HCT116 (cell line): ENCODE measurements at regions not wholly inside any gene's neighbourhood (a gene's known extent, or its start where the extent isn't known, plus 50 kb on each side); places are given as distances from the start of the nearest gene placed in this dataset.

Source experiments
- ATAC-seq: fragments of 200-7000 bp; cut with Tn5 transposase; 2 replicates; pipeline ENCODE4 v1.9.1; 2020; ENCODE audit warnings: mild to moderate bottlenecking, moderate library complexity
- BruUV-seq: library from RNA; stranded (reverse); fragments of 400-500 nt; replicated peaks from 2 replicates; lab custom pipeline; 2021; lab: Mats Ljungman, UMichigan
- CTCF ChIA-PET: fragments of 300-600 bp; sonication (Branson Sonifier 250); formaldehyde crosslinking; loops from one replicate; lab custom pipeline; 2021; ENCODE audit warnings: antibody characterized with exemption; lab: Charles Lee
- POLR2A ChIA-PET: fragments of 300-600, 350-600 bp; sonication (Branson Sonifier 250); formaldehyde crosslinking; loops from one replicate; lab custom pipeline; 2021; ENCODE audit warnings: antibody characterized with exemption; lab: Charles Lee
- RAD21 ChIA-PET, 2 experiments: fragments of 300-600 bp; sonication (Branson Sonifier 250); formaldehyde crosslinking; loops; one replicate each; lab custom pipeline; 2023; ENCODE audit warnings: low total read pairs in 2 of 2; ENCODE audit not compliant: uncharacterized antibody in 2 of 2, unreplicated experiment in 2 of 2, low non-redundant PET in 1 of 2; lab: Charles Lee
- DNase-seq: peaks from one replicate; pipeline ENCODE4 v3.0.0-alpha.2; 2010; ENCODE audit warnings: low read depth, low spot score
- H2AFZ ChIP-seq: fragments of 200-600 bp; shearing (Covaris generic), sonication (generic); 2 replicates; pipeline ENCODE4 v1.6.1; 2017; ENCODE audit warnings: low read depth, mixed run types, mixed read lengths, antibody characterized with exemption, low read length; ENCODE audit not compliant: poor library complexity, severe bottlenecking
- H3K27ac ChIP-seq: 2 replicates; pipeline ENCODE4 v1.5.1; 2012; ENCODE audit warnings: low read depth, low read length
- H3K27me3 ChIP-seq: fragments of 200-600 bp; sonication (generic); 2 replicates; pipeline ENCODE4 v1.6.1; 2016; ENCODE audit warnings: mixed run types, low read length, mixed read lengths; ENCODE audit not compliant: insufficient read depth
- H3K36me3 ChIP-seq, 2 experiments: fragments of 200-500 bp in 1 of 2; fragments of 200-600 bp in 1 of 2; sonication (Bioruptor generic) in 1 of 2; sonication (generic) in 1 of 2; 2 replicates each; pipeline versions ENCODE4 v1.5.1 to v1.6.1; 2014 to 2016; ENCODE audit warnings: low read length in 2 of 2, inconsistent platforms in 1 of 2, mixed read lengths in 1 of 2, mixed run types in 1 of 2; ENCODE audit not compliant: insufficient read depth in 2 of 2, control insufficient read depth in 1 of 2
- H3K4me1 ChIP-seq, 2 experiments: fragments of 200-600 bp in 1 of 2; sonication (generic) in 1 of 2; 2 replicates each; pipeline versions ENCODE4 v1.5.1 to v1.6.1; 2012 to 2017; ENCODE audit warnings: low read length in 2 of 2, inconsistent platforms in 1 of 2, mild to moderate bottlenecking in 1 of 2, mixed read lengths in 1 of 2, mixed run types in 1 of 2, moderate library complexity in 1 of 2; ENCODE audit not compliant: insufficient read depth in 2 of 2, control insufficient read depth in 1 of 2
- H3K4me2 ChIP-seq: fragments of 200-600 bp; sonication (generic); 2 replicates; pipeline ENCODE4 v1.6.1; 2017; ENCODE audit warnings: mixed run types, low read length, mixed read lengths
- H3K4me3 ChIP-seq, 2 experiments: fragments of 200-600 bp in 1 of 2; sonication (generic) in 1 of 2; replicated peaks in 1 of 2; 2 replicates each; pipeline ENCODE4 v1.5.1; 2011 to 2016; ENCODE audit warnings: low read length in 2 of 2, control low read depth in 1 of 2, low read depth in 1 of 2, mild to moderate bottlenecking in 1 of 2, mixed read lengths in 1 of 2, mixed run types in 1 of 2
- H3K79me2 ChIP-seq: fragments of 200-600 bp; sonication (generic); 2 replicates; pipeline ENCODE4 v1.6.1; 2017; ENCODE audit warnings: mild to moderate bottlenecking, mixed run types, low read length, moderate library complexity, mixed read lengths; ENCODE audit not compliant: insufficient read depth
- H3K9ac ChIP-seq: fragments of 200-600 bp; sonication (generic); 2 replicates; pipeline ENCODE4 v1.6.1; 2016; ENCODE audit warnings: low read length, mixed read lengths
- H3K9me2 ChIP-seq: fragments of 200-600 bp; sonication (generic), shearing (Covaris generic); 2 replicates; pipeline ENCODE4 v1.6.1; 2017; ENCODE audit warnings: mixed run types, mild to moderate bottlenecking, moderate library complexity; ENCODE audit not compliant: insufficient read depth
- H3K9me3 ChIP-seq, 2 experiments: fragments of 200-500 bp in 1 of 2; fragments of 200-600 bp in 1 of 2; sonication (Bioruptor generic) in 1 of 2; sonication (generic) in 1 of 2; 2 replicates each; pipeline ENCODE4 v1.6.1; 2014 to 2017; ENCODE audit warnings: low read length in 2 of 2, mixed read lengths in 2 of 2, inconsistent platforms in 1 of 2, low read depth in 1 of 2, mild to moderate bottlenecking in 1 of 2, mixed run types in 1 of 2, moderate library complexity in 1 of 2; ENCODE audit not compliant: control insufficient read depth in 1 of 2, insufficient read depth in 1 of 2
- H4K20me1 ChIP-seq: fragments of 200-600 bp; sonication (generic), shearing (Covaris generic); 2 replicates; pipeline ENCODE4 v1.6.1; 2017; ENCODE audit warnings: mixed run types, mild to moderate bottlenecking, moderate library complexity; ENCODE audit not compliant: insufficient read depth
- CBX3 ChIP-seq: IDR thresholded peaks from 2 replicates; pipeline ENCODE4 v1.6.1; 2012; ENCODE audit warnings: low read depth
- ELF1 ChIP-seq: IDR thresholded peaks from 2 replicates; pipeline ENCODE4 v1.6.1; 2012; ENCODE audit warnings: low read depth, borderline replicate concordance
- EZH2 ChIP-seq: fragments of 200-600 bp; sonication (generic); IDR thresholded peaks from 2 replicates; pipeline ENCODE4 v1.6.1; 2017; ENCODE audit warnings: antibody characterized with exemption, mixed run types
- EZH2phosphoT487 ChIP-seq: fragments of 200-600 bp; IDR thresholded peaks from 2 replicates; pipeline ENCODE4 v1.6.1; 2018; ENCODE audit warnings: antibody characterized with exemption, borderline replicate concordance
- JUND ChIP-seq: IDR thresholded peaks from 2 replicates; pipeline ENCODE4 v1.6.1; 2012
- POLR2A ChIP-seq: IDR thresholded peaks from 2 replicates; pipeline ENCODE4 v1.7.0; 2011; ENCODE audit warnings: borderline replicate concordance; ENCODE audit not compliant: insufficient read depth, insufficient read length; ENCODE audit errors: extremely low read depth
- POLR2AphosphoS5 ChIP-seq: IDR thresholded peaks from 2 replicates; pipeline ENCODE4 v1.6.1; 2011; ENCODE audit warnings: mild to moderate bottlenecking, low read depth, low read length, moderate library complexity
- RAD21 ChIP-seq: IDR thresholded peaks from 2 replicates; pipeline ENCODE4 v1.6.1; 2012; ENCODE audit warnings: low read depth, mild to moderate bottlenecking
- SIN3A ChIP-seq: IDR thresholded peaks from 2 replicates; pipeline ENCODE4 v1.6.1; 2012; ENCODE audit warnings: low read depth
- SP1 ChIP-seq: IDR thresholded peaks from 2 replicates; pipeline ENCODE4 v1.6.1; 2012; ENCODE audit warnings: low read depth
- TCF7L2 ChIP-seq: IDR thresholded peaks from 2 replicates; pipeline ENCODE4 v1.7.0; 2011; ENCODE audit warnings: borderline replicate concordance, inconsistent platforms; ENCODE audit not compliant: insufficient read depth, insufficient read length; ENCODE audit errors: extremely low read depth
- YY1 ChIP-seq: IDR thresholded peaks from 2 replicates; pipeline ENCODE4 v1.6.1; 2011; ENCODE audit warnings: low read length, low read depth, moderate library complexity, mild to moderate bottlenecking; ENCODE audit not compliant: insufficient replicate concordance; ENCODE audit errors: extremely low read depth
- ZFX ChIP-seq: fragments of 450-650 bp; IDR thresholded peaks from 2 replicates; pipeline ENCODE4 v1.6.1; 2017
- ZNF274 ChIP-seq: fragments of 200-500 bp; sonication (Bioruptor generic); IDR thresholded peaks from 2 replicates; pipeline ENCODE4 v1.6.1; 2014; ENCODE audit warnings: mild to moderate bottlenecking, low read depth, low read length, inconsistent platforms
- intact Hi-C: fragments of 100-400 bp; cut with micrococcal nuclease; formaldehyde crosslinking; loops from 2 replicates; pipeline ENCODE4 v1.10.0; 2022
- TF ChIP-seq, protein P1 (sequence below): IDR thresholded peaks from 2 replicates; pipeline ENCODE4 v1.6.1; 2012
- TF ChIP-seq, protein P2 (sequence below): IDR thresholded peaks from 2 replicates; pipeline ENCODE4 v1.6.1; 2012
- TF ChIP-seq, protein P3 (sequence below): IDR thresholded peaks from 2 replicates; pipeline ENCODE4 v1.6.1; 2012; ENCODE audit warnings: low read depth

DNA sequence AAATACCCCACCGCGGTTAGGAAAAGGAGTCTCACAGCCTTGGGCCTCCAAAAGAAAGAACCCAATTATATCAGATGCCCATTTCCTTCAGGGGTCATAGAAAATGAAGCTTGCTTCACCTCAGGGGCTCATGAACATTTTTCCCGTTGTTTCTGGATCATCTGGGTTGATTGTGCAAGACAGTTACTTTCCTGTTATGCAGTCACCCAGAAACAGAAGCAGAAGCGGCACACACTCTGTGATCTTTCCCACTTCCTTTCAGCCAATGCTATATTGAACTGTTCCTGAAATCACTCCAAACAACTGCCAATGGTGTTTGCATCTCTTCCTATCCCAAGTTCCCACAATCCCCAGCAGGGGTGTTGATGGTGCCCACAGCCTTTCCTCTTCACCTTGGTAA lies 295.6 kb upstream of the RASGRP1 start:
- no peaks in the 10 kb centered on the region for H3K9me3 ChIP-seq
- ATAC-seq (no peak), DNase-seq (no peak)
- ChIA-PET POLR2A (no interaction called here), RAD21 (no interaction called here), CTCF (no interaction called here)
- no peaks in the 10 kb centered on the region for H4K20me1 ChIP-seq
- intact Hi-C loops = no loop called here
- H3K27ac ChIP-seq = no peak overlapping the region
- H3K9me2 ChIP-seq = no peaks in the 10 kb centered on the region
- no peaks in the 10 kb centered on the region for H3K79me2 ChIP-seq
- H3K27me3 ChIP-seq = peaks cover 6% of the 10 kb centered on the region; the same call in 1 of the 2 replicates
- no TSS peak for BruUV-seq
- H3K9ac ChIP-seq = no peak overlapping the region
- no peaks in the 10 kb centered on the region for H3K4me1 ChIP-seq
- H3K4me2 ChIP-seq = no peak overlapping the region
- no peak overlapping the region for H3K4me3 ChIP-seq
- H3K36me3 ChIP-seq = no peaks in the 10 kb centered on the region
- no peak overlapping the region for H2AFZ ChIP-seq
- TF ChIP-seq JUND (no peak), ZFX (no peak), ELF1 (no peak), YY1 (no peak), SP1 (no peak), TCF7L2 (no peak), EZH2phosphoT487 (no peak), RAD21 (no peak), EZH2 (no peak), SIN3A (no peak), POLR2AphosphoS5 (no peak), CBX3 (no peak), POLR2A (no peak), ZNF274 (no peak)
- TF ChIP-seq, protein P1, sequence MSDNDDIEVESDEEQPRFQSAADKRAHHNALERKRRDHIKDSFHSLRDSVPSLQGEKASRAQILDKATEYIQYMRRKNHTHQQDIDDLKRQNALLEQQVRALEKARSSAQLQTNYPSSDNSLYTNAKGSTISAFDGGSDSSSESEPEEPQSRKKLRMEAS = no peak
- TF ChIP-seq, protein P2, sequence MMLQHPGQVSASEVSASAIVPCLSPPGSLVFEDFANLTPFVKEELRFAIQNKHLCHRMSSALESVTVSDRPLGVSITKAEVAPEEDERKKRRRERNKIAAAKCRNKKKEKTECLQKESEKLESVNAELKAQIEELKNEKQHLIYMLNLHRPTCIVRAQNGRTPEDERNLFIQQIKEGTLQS = no peak
- TF ChIP-seq, protein P3, sequence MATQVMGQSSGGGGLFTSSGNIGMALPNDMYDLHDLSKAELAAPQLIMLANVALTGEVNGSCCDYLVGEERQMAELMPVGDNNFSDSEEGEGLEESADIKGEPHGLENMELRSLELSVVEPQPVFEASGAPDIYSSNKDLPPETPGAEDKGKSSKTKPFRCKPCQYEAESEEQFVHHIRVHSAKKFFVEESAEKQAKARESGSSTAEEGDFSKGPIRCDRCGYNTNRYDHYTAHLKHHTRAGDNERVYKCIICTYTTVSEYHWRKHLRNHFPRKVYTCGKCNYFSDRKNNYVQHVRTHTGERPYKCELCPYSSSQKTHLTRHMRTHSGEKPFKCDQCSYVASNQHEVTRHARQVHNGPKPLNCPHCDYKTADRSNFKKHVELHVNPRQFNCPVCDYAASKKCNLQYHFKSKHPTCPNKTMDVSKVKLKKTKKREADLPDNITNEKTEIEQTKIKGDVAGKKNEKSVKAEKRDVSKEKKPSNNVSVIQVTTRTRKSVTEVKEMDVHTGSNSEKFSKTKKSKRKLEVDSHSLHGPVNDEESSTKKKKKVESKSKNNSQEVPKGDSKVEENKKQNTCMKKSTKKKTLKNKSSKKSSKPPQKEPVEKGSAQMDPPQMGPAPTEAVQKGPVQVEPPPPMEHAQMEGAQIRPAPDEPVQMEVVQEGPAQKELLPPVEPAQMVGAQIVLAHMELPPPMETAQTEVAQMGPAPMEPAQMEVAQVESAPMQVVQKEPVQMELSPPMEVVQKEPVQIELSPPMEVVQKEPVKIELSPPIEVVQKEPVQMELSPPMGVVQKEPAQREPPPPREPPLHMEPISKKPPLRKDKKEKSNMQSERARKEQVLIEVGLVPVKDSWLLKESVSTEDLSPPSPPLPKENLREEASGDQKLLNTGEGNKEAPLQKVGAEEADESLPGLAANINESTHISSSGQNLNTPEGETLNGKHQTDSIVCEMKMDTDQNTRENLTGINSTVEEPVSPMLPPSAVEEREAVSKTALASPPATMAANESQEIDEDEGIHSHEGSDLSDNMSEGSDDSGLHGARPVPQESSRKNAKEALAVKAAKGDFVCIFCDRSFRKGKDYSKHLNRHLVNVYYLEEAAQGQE = no peak
